Prostate gland (tissue), 2 donors: ENCODE measurements at regions not wholly inside any gene's neighbourhood (a gene's known extent, or its start where the extent isn't known, plus 50 kb on each side); places are given as distances from the start of the nearest gene placed in this dataset.

ENCODE experiments used
- DNase-seq: peaks from one replicate; pipeline ENCODE4 v3.0.0-alpha.2; 2019; ENCODE audit warnings: low spot score
- H3K27ac ChIP-seq, 2 donors: fragments of 200-600 bp; sonication (generic); 2 replicates each; pipeline ENCODE4 v1.5.1; 2017 to 2019
- H3K27me3 ChIP-seq: fragments of 200-600 bp; sonication (generic); replicated peaks from 2 replicates; pipeline ENCODE4 v1.5.1; 2019; ENCODE audit not compliant: insufficient read depth
- H3K36me3 ChIP-seq, 2 donors: fragments of 200-600 bp; sonication (generic); 1 replicate in 1 of 2; 2 replicates in 1 of 2; pipeline versions ENCODE4 v1.5.1 to v1.8.1; 2017 to 2019
- H3K4me1 ChIP-seq: fragments of 200-600 bp; sonication (generic); replicated peaks from 2 replicates; pipeline ENCODE4 v1.5.1; 2019
- H3K4me3 ChIP-seq, 2 donors: fragments of 200-600 bp; sonication (generic); 2 replicates each; pipeline ENCODE4 v1.5.1; 2017 to 2019
- H3K9me3 ChIP-seq: fragments of 200-600 bp; sonication (generic); 2 replicates; pipeline ENCODE4 v1.5.1; 2017
- CTCF ChIP-seq, 4 experiments: fragments of 200-600 bp in 2 of 4; fragments of 450-650 bp in 2 of 4; sonication (generic) in 2 of 4; IDR thresholded peaks; 1 replicate in 3 of 4; 2 replicates in 1 of 4; pipeline ENCODE4 v1.5.1; 2016 to 2019; ENCODE audit warnings: antibody characterized with exemption in 4 of 4, mild to moderate bottlenecking in 2 of 4, moderate library complexity in 2 of 4
- POLR2A ChIP-seq: fragments of 450-650 bp; IDR thresholded peaks from one replicate; pipeline ENCODE4 v1.6.1; 2016; ENCODE audit warnings: antibody characterized with exemption, mild to moderate bottlenecking
- POLR2AphosphoS5 ChIP-seq: sonication (generic); formaldehyde crosslinking; IDR thresholded peaks from one replicate; pipeline ENCODE4 v1.6.1; 2017; ENCODE audit warnings: antibody characterized with exemption
- WGBS: methylation state at CpG from one replicate; pipeline ENCODE4 v1.1.5; 2018; 5-methylcytosine and 5-hydroxymethylcytosine counted together
- intact Hi-C: fragments of 100-400 bp; cut with DNase I; formaldehyde crosslinking; loops from one replicate; pipeline ENCODE4 v1.14.2; 2022

DNA sequence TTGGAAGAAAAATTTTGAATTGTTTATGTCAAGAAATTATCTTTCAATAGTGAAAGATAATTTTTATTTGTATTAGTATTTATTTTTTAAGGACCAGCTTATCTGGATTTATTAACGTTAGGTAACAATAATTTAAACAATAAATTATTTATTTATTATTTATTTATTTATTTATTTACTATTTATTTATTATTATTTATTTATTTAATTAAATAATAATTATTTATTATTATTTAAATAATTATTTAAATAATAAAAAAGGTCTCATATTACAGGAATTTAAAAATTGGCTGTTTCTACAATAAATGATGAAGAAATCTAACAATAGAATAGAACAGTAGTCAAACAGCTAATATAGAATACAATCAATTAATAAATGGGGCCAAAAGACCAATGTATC lies 618.7 kb upstream of the BRINP3 start:
- H3K27ac ChIP-seq, result no peak overlapping the region
- no peak for TF ChIP-seq CTCF (IDR thresholded peaks at IDR 0.05)
- TF ChIP-seq POLR2AphosphoS5, result no peak
- no peak for TF ChIP-seq POLR2A
- no peak overlapping the region for H3K4me3 ChIP-seq
- H3K27me3 ChIP-seq, result no peaks in the 10 kb centered on the region
- intact Hi-C loops, result no loop called here
- H3K4me1 ChIP-seq, result no peaks in the 10 kb centered on the region
- no peaks in the 10 kb centered on the region for H3K36me3 ChIP-seq
- no peak for DNase-seq
- no peaks in the 10 kb centered on the region for H3K9me3 ChIP-seq
- 81% methylated on average over 1 of the region's 1 CpG for WGBS

DNA sequence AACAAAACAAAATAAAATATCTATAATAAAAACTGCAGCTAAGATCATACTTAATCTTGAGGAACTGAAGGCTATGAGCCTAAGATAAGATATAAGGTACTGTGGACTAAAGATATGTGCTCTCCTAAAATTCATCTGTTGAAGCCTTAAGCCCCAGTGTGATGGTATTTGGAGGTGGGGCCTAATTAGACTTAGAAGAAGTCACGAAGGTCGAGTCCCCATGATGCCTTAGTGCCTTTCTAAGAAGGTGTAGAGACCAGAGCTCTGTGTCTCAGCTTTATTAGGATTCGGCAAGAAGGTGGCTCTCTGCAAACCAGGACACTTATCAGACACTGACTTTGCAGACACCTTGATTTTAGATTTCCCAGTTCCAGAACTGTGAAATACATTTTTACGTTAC lies 622.0 kb upstream of the BRINP3 start:
- WGBS, result 88% methylated on average over 4 of the region's 4 CpGs
- intact Hi-C loops, result no loop called here

GRCh38 chr1:191101960-191102359 lies 624.3 kb upstream of the BRINP3 start:
- no peak overlapping the region for H3K4me3 ChIP-seq
- H3K27ac ChIP-seq, result no peak overlapping the region
- no peak for TF ChIP-seq POLR2A
- no peak for TF ChIP-seq POLR2AphosphoS5
- TF ChIP-seq CTCF (IDR thresholded peaks at IDR 0.05), result no peak
- intact Hi-C loops, result no loop called here
- no peaks in the 10 kb centered on the region for H3K4me1 ChIP-seq
- H3K36me3 ChIP-seq, result no peaks in the 10 kb centered on the region
- H3K9me3 ChIP-seq, result no peaks in the 10 kb centered on the region
- no peaks in the 10 kb centered on the region for H3K27me3 ChIP-seq
- no peak for DNase-seq
- 66% methylated on average over 3 of the region's 3 CpGs for WGBS

More for the DNA sequence above, 622.0 kb upstream of the BRINP3 start:
- DNase-seq, result no peak
- Histone ChIP-seq H3K27me3 (no peaks in the 10 kb centered on the region), H3K4me1 (no peaks in the 10 kb centered on the region), H3K27ac (no peak overlapping the region), H3K36me3 (no peaks in the 10 kb centered on the region), H3K4me3 (no peak overlapping the region), H3K9me3 (no peaks in the 10 kb centered on the region)
- TF ChIP-seq CTCF (IDR thresholded peaks at IDR 0.05) (no peak), POLR2AphosphoS5 (no peak), POLR2A (no peak)

DNA sequence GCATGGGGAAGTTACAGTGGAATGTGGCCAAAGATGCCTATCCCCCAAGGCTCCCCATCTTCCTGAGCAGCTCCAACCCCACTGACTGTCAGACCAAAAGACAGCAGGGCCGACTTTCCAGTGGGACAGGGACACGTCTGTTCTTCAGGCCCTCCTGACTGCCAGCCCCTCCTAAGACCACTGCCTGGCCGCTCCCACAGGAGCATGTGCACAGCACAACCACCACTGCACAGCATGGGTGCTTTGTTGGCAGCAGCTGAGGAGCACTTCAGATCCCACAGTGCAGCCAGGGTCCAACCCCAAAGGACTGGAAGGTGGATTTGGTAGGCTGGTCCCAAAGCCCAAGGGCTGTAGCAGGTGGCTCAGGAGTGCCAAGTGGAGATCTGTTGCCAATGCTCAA lies 648.3 kb upstream of the BRINP3 start:
- TF ChIP-seq CTCF (IDR thresholded peaks at IDR 0.05) (no peak), POLR2A (no peak), POLR2AphosphoS5 (no peak)
- DNase-seq, result no peak
- Histone ChIP-seq H3K4me1 (no peaks in the 10 kb centered on the region), H3K9me3 (no peaks in the 10 kb centered on the region), H3K36me3 (no peaks in the 10 kb centered on the region), H3K4me3 (no peak overlapping the region), H3K27me3 (no peaks in the 10 kb centered on the region), H3K27ac (no peak overlapping the region)
- WGBS, result 86% methylated on average over 3 of the region's 3 CpGs
- intact Hi-C loops, result no loop called here

DNA sequence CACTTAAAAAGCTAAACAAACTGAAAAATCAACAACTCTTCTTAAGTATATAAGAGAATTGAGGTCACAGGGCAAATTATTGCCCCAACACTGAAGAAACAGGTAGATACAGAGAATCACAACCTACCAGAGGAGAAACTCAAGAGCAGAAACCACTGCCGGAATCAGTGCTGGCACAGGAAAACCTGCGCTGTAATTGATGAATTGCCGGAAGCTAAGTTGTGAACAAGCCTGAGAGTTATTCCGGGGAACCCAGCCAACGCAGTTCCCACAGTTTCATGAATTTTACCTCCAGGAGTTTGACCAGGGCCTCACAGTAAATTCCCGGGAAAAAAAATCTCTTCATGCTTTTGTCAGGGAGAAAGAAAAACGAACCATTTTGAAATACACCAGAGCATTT lies 657.1 kb upstream of the BRINP3 start:
- Histone ChIP-seq H3K27ac (no peak overlapping the region), H3K4me1 (no peaks in the 10 kb centered on the region), H3K9me3 (no peaks in the 10 kb centered on the region), H3K4me3 (no peak overlapping the region), H3K36me3 (no peaks in the 10 kb centered on the region), H3K27me3 (no peaks in the 10 kb centered on the region)
- WGBS, result 42% methylated on average over 7 of the region's 7 CpGs
- intact Hi-C loops, result no loop called here
- no peak for DNase-seq
- TF ChIP-seq CTCF (IDR thresholded peaks at IDR 0.05) (no peak), POLR2A (no peak), POLR2AphosphoS5 (no peak)
